Neural cell (in vitro differentiated cells): ENCODE measurements at regions not wholly inside any gene's neighbourhood (a gene's known extent, or its start where the extent isn't known, plus 50 kb on each side); places are given as distances from the start of the nearest gene placed in this dataset.

Experiments used
- EP300 ChIP-seq: fragments of 450-650 bp; conservative IDR thresholded peaks from 2 replicates; pipeline ENCODE4 v1.6.1; 2014; ENCODE audit warnings: antibody characterized with exemption, mild to moderate bottlenecking, moderate library complexity; ENCODE audit not compliant: poor library complexity, severe bottlenecking
- EZH2 ChIP-seq: fragments of 200-600, 300-800 bp; shearing (Covaris generic), sonication (generic); IDR thresholded peaks from 2 replicates; pipeline ENCODE4 v1.6.1; 2014; ENCODE audit warnings: antibody characterized with exemption, low read length, borderline replicate concordance, mild to moderate bottlenecking; ENCODE audit not compliant: insufficient read depth, poor library complexity, severe bottlenecking
- SMC3 ChIP-seq: fragments of 450-650 bp; conservative IDR thresholded peaks from 2 replicates; pipeline ENCODE4 v1.6.1; 2014; ENCODE audit warnings: antibody characterized with exemption, mild to moderate bottlenecking, moderate library complexity; ENCODE audit not compliant: poor library complexity
- TAF1 ChIP-seq: IDR thresholded peaks from 2 replicates; pipeline ENCODE4 v1.6.1; 2012; ENCODE audit warnings: low read depth
- TF ChIP-seq, protein P1 (sequence below): fragments of 450-650 bp; IDR thresholded peaks from 2 replicates; pipeline ENCODE4 v1.5.1; 2014; ENCODE audit warnings: antibody characterized with exemption, mild to moderate bottlenecking, moderate library complexity; ENCODE audit not compliant: poor library complexity, severe bottlenecking
- TF ChIP-seq, protein P2 (sequence below): IDR thresholded peaks from 2 replicates; pipeline ENCODE4 v1.6.1; 2012; ENCODE audit warnings: borderline replicate concordance

DNA sequence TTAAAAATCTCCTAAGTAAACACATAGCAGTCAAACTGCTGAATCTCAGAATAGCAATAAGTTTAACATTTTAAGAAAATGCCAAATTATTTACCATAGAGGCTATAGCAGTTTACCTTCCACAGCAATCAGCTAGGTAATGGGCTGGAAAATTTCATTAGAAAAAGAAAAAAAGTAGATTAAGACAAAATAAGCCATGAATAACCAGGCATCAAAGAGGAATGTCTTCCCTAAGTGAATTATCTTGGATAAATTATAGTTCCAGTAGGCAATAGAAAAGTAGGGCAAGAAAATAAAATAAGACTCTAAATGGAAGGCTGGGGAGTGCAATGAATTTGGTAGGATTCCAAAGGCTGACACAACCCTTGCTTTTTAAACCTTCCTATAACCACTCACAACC lies 722.8 kb downstream of the TRAM1L1 start:
- TF ChIP-seq EZH2, result no peak
- TF ChIP-seq, protein P1, sequence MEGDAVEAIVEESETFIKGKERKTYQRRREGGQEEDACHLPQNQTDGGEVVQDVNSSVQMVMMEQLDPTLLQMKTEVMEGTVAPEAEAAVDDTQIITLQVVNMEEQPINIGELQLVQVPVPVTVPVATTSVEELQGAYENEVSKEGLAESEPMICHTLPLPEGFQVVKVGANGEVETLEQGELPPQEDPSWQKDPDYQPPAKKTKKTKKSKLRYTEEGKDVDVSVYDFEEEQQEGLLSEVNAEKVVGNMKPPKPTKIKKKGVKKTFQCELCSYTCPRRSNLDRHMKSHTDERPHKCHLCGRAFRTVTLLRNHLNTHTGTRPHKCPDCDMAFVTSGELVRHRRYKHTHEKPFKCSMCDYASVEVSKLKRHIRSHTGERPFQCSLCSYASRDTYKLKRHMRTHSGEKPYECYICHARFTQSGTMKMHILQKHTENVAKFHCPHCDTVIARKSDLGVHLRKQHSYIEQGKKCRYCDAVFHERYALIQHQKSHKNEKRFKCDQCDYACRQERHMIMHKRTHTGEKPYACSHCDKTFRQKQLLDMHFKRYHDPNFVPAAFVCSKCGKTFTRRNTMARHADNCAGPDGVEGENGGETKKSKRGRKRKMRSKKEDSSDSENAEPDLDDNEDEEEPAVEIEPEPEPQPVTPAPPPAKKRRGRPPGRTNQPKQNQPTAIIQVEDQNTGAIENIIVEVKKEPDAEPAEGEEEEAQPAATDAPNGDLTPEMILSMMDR, result no peak
- no peak for TF ChIP-seq TAF1
- TF ChIP-seq EP300, result no peak
- TF ChIP-seq, protein P2, sequence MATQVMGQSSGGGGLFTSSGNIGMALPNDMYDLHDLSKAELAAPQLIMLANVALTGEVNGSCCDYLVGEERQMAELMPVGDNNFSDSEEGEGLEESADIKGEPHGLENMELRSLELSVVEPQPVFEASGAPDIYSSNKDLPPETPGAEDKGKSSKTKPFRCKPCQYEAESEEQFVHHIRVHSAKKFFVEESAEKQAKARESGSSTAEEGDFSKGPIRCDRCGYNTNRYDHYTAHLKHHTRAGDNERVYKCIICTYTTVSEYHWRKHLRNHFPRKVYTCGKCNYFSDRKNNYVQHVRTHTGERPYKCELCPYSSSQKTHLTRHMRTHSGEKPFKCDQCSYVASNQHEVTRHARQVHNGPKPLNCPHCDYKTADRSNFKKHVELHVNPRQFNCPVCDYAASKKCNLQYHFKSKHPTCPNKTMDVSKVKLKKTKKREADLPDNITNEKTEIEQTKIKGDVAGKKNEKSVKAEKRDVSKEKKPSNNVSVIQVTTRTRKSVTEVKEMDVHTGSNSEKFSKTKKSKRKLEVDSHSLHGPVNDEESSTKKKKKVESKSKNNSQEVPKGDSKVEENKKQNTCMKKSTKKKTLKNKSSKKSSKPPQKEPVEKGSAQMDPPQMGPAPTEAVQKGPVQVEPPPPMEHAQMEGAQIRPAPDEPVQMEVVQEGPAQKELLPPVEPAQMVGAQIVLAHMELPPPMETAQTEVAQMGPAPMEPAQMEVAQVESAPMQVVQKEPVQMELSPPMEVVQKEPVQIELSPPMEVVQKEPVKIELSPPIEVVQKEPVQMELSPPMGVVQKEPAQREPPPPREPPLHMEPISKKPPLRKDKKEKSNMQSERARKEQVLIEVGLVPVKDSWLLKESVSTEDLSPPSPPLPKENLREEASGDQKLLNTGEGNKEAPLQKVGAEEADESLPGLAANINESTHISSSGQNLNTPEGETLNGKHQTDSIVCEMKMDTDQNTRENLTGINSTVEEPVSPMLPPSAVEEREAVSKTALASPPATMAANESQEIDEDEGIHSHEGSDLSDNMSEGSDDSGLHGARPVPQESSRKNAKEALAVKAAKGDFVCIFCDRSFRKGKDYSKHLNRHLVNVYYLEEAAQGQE, result no peak
- no peak for TF ChIP-seq SMC3
